HepG2 (cell line): ENCODE measurements at regions not wholly inside any gene's neighbourhood (a gene's known extent, or its start where the extent isn't known, plus 50 kb on each side); places are given as distances from the start of the nearest gene placed in this dataset.

Source experiments
- ATAC-seq: fragments of 200-7000 bp; cut with Tn5 transposase; 3 replicates; pipeline ENCODE4 v1.9.1; 2020; ENCODE audit warnings: mild to moderate bottlenecking, moderate library complexity
- BruUV-seq: library from RNA; stranded (reverse); fragments of 400-500 nt; replicated peaks from 2 replicates; lab custom pipeline; 2021; lab: Mats Ljungman, UMichigan
- CTCF ChIA-PET: fragments of 300-600 bp; formaldehyde crosslinking; extraction: SDS; loops from one replicate; lab custom pipeline; 2021; ENCODE audit warnings: low total read pairs, inconsistent platforms, low intra/inter-chr PET ratio; lab: Yijun Ruan, JAX
- POLR2A ChIA-PET: fragments of 350-600 bp; sonication (Branson Sonifier 250); formaldehyde crosslinking; loops from one replicate; lab custom pipeline; 2020; ENCODE audit warnings: antibody characterized with exemption, inconsistent platforms; lab: Yijun Ruan, JAX
- DNase-seq: peaks from one replicate; pipeline ENCODE4 v3.0.0-alpha.2; 2015; ENCODE audit warnings: low spot score
- FAIRE-seq: peaks from 3 replicates; lab custom pipeline; 2011; peaks lifted over from hg19 to GRCh38; lab: Jason Lieb, UNC
- H2AFZ ChIP-seq: one replicate; pipeline ENCODE4 v1.6.1; 2011; ENCODE audit warnings: low read length, inconsistent platforms
- H3K27ac ChIP-seq: fragments of 300-600 bp; 3 replicates; pipeline ENCODE4 v1.8.0; 2011; ENCODE audit warnings: mixed run types, mild to moderate bottlenecking, mixed read lengths, low read length, inconsistent platforms; ENCODE audit not compliant: insufficient read depth; ENCODE audit errors: extremely low read length
- H3K27me3 ChIP-seq, 2 experiments: fragments of 200-600 bp in 1 of 2; 2 replicates in 1 of 2; 3 replicates in 1 of 2; pipeline versions ENCODE4 v1.6.0 to v1.8.0; 2011; ENCODE audit warnings: low read length in 2 of 2, mild to moderate bottlenecking in 2 of 2, moderate library complexity in 2 of 2, inconsistent platforms in 1 of 2; ENCODE audit not compliant: insufficient read depth in 2 of 2, control insufficient read depth in 1 of 2
- H3K36me3 ChIP-seq, 2 experiments: fragments of 200-600 bp in 1 of 2; replicated peaks in 1 of 2; 2 replicates in 1 of 2; 3 replicates in 1 of 2; pipeline versions ENCODE4 v1.5.1 to v1.8.0; 2011; ENCODE audit warnings: low read length in 2 of 2, inconsistent platforms in 1 of 2; ENCODE audit not compliant: insufficient read depth in 2 of 2, control insufficient read depth in 1 of 2
- H3K4me1 ChIP-seq: 2 replicates; pipeline ENCODE4 v1.5.1; 2012; ENCODE audit warnings: low read length, inconsistent platforms; ENCODE audit not compliant: insufficient read depth
- H3K4me2 ChIP-seq: 2 replicates; pipeline ENCODE4 v1.6.0; 2011; ENCODE audit warnings: low read depth, low read length, inconsistent platforms
- H3K4me3 ChIP-seq, 3 experiments: fragments of 200-600 bp in 1 of 3; sonication (generic), shearing (Covaris generic) in 1 of 3; replicated peaks in 1 of 3; 2 replicates each; pipeline ENCODE4 v1.5.1; 2011 to 2016; ENCODE audit warnings: low read length in 3 of 3, inconsistent platforms in 2 of 3, low read depth in 2 of 3, mild to moderate bottlenecking in 2 of 3, control low read depth in 1 of 3, mixed read lengths in 1 of 3; ENCODE audit not compliant: insufficient read depth in 1 of 3
- H3K79me2 ChIP-seq: one replicate; pipeline ENCODE4 v1.6.1; 2011; ENCODE audit warnings: low read length, inconsistent platforms; ENCODE audit not compliant: insufficient read depth
- H3K9ac ChIP-seq: 2 replicates; pipeline ENCODE4 v1.6.0; 2011; ENCODE audit warnings: mild to moderate bottlenecking, low read depth, low read length, inconsistent platforms; ENCODE audit not compliant: insufficient read depth
- H3K9me3 ChIP-seq: 2 replicates; pipeline ENCODE4 v1.5.1; 2012; ENCODE audit warnings: mild to moderate bottlenecking, low read length
- H4K20me1 ChIP-seq: 2 replicates; pipeline ENCODE4 v1.6.0; 2011; ENCODE audit warnings: inconsistent platforms, mild to moderate bottlenecking, low read length, moderate library complexity; ENCODE audit not compliant: insufficient read depth
- AGO1 ChIP-seq: fragments of 200-400 bp; formaldehyde crosslinking; IDR thresholded peaks from 2 replicates; pipeline ENCODE4 v1.6.1; 2017; ENCODE audit warnings: mild to moderate bottlenecking, low read depth, low read length, moderate library complexity; ENCODE audit not compliant: poor library complexity, severe bottlenecking
- ATF2 ChIP-seq: sonication (generic); formaldehyde crosslinking; IDR thresholded peaks from 2 replicates; pipeline ENCODE4 v1.4.0; 2020; ENCODE audit warnings: missing genetic modification reagents
- CHD4 ChIP-seq: fragments of 200-600 bp; sonication (generic); IDR thresholded peaks from 2 replicates; pipeline ENCODE4 v1.7.0; 2017; ENCODE audit warnings: mild to moderate bottlenecking, low read length, borderline replicate concordance
- HNRNPLL ChIP-seq: fragments of 200-400 bp; formaldehyde crosslinking; IDR thresholded peaks from 2 replicates; pipeline ENCODE4 v1.6.1; 2017; ENCODE audit warnings: mild to moderate bottlenecking, low read depth, low read length; ENCODE audit not compliant: poor library complexity, severe bottlenecking
- KDM2A ChIP-seq: sonication (generic); formaldehyde crosslinking; IDR thresholded peaks from 2 replicates; pipeline ENCODE4 v1.4.0; 2020; ENCODE audit warnings: low read depth, missing genetic modification reagents, borderline replicate concordance
- MATR3 ChIP-seq: sonication (generic); formaldehyde crosslinking; IDR thresholded peaks from 2 replicates; pipeline ENCODE4 v1.4.0; 2020; ENCODE audit warnings: missing genetic modification reagents
- MIER2 ChIP-seq: IDR thresholded peaks from 2 replicates; pipeline ENCODE4 v1.6.1; 2016; ENCODE audit warnings: missing biosample characterization, missing genetic modification reagents
- PBX2 ChIP-seq: IDR thresholded peaks from 2 replicates; pipeline ENCODE4 v1.6.1; 2016; ENCODE audit warnings: control low read depth
- PITX1 ChIP-seq: sonication (generic); formaldehyde crosslinking; IDR thresholded peaks from 2 replicates; pipeline ENCODE4 v1.5.1; 2020; ENCODE audit warnings: mild to moderate bottlenecking, missing genetic modification reagents
- TAF15 ChIP-seq: fragments of 200-400 bp; formaldehyde crosslinking; IDR thresholded peaks from one replicate; pipeline ENCODE4 v1.6.1; 2018; ENCODE audit warnings: mild to moderate bottlenecking, low read depth, low read length; ENCODE audit not compliant: poor library complexity, severe bottlenecking
- ZBTB44 ChIP-seq: sonication (generic); formaldehyde crosslinking; IDR thresholded peaks from 2 replicates; pipeline ENCODE4 v1.4.0; 2020; ENCODE audit warnings: missing genetic modification reagents
- ZNF44 ChIP-seq: sonication (generic); formaldehyde crosslinking; IDR thresholded peaks from 2 replicates; pipeline ENCODE4 v1.5.1; 2020; ENCODE audit warnings: mild to moderate bottlenecking, missing genetic modification reagents
- ZNF672 ChIP-seq: sonication (generic); formaldehyde crosslinking; IDR thresholded peaks from 2 replicates; pipeline ENCODE4 v1.8.1; 2022; ENCODE audit warnings: missing genetic modification reagents
- WGBS: methylation state at CpG from one replicate; pipeline ENCODE4 v1.1.6; 2017; ENCODE audit warnings: low lambda C conversion rate; 5-methylcytosine and 5-hydroxymethylcytosine counted together
- in situ Hi-C: cut with HindIII; loops from 2 replicates; pipeline ENCODE4 v1.10.0; 2017; ENCODE audit warnings: low pct_unique_long_range_greater_than_20kb; ENCODE audit not compliant: extremely low pct_ligation_motif_present
- intact Hi-C: fragments of 100-400 bp; cut with micrococcal nuclease; formaldehyde crosslinking; loops from one replicate; pipeline ENCODE4 v1.10.0; 2022; ENCODE audit not compliant: unreplicated experiment

- TF ChIP-seq ZBTB44 (CRISPR knock-in tag), result no peak
Measured at GRCh38 chr2:149921911-149922616, 334.5 kb upstream of the MMADHC start (continued).

GRCh38 chr2:149920389-149920788 is 332.8 kb upstream of the MMADHC start:
- ATAC-seq (no peak), FAIRE-seq (no peak), DNase-seq (no peak)
- 2% methylated on average over 3 of the region's 3 CpGs for WGBS
- ChIA-PET CTCF (no interaction called here), POLR2A (no interaction called here)
- in situ Hi-C loops, result no loop called here
- no peak overlapping the region for H3K27ac ChIP-seq
- no peak for TF ChIP-seq ATF2 (CRISPR knock-in tag)
- no peaks in the 10 kb centered on the region for H3K36me3 ChIP-seq
- H3K79me2 ChIP-seq, result no peaks in the 10 kb centered on the region
- BruUV-seq, result no TSS peak
- H4K20me1 ChIP-seq, result no peaks in the 10 kb centered on the region
- H2AFZ ChIP-seq, result no peak overlapping the region
- H3K9me3 ChIP-seq, result peaks cover 66% of the 10 kb centered on the region
- intact Hi-C loops, result no loop called here
- H3K9ac ChIP-seq, result no peak overlapping the region
- H3K4me2 ChIP-seq, result no peak overlapping the region
- H3K4me3 ChIP-seq, result no peak overlapping the region
- no peaks in the 10 kb centered on the region for H3K4me1 ChIP-seq
- no peaks in the 10 kb centered on the region for H3K27me3 ChIP-seq

GRCh38 chr2:149915151-149915550 is 327.6 kb upstream of the MMADHC start:
- WGBS, result 13% methylated on average over 3 of the region's 3 CpGs
- BruUV-seq, result no TSS peak
- no peak overlapping the region for H3K27ac ChIP-seq
- no peaks in the 10 kb centered on the region for H4K20me1 ChIP-seq
- H3K9me3 ChIP-seq, result peaks cover 59% of the 10 kb centered on the region
- no peaks in the 10 kb centered on the region for H3K27me3 ChIP-seq
- no peak overlapping the region for H2AFZ ChIP-seq
- ATAC-seq (no peak), FAIRE-seq (no peak), DNase-seq (no peak)
- no peak overlapping the region for H3K4me2 ChIP-seq
- no peak overlapping the region for H3K9ac ChIP-seq
- in situ Hi-C loops (no loop called here), intact Hi-C loops (no loop called here)
- POLR2A ChIA-PET, result no interaction called here
- no peaks in the 10 kb centered on the region for H3K36me3 ChIP-seq
- H3K79me2 ChIP-seq, result no peaks in the 10 kb centered on the region
- CTCF ChIA-PET, result no interaction called here
- H3K4me3 ChIP-seq, result no peak overlapping the region
- H3K4me1 ChIP-seq, result no peaks in the 10 kb centered on the region
- TF ChIP-seq ZNF44 (CRISPR knock-in tag) (no peak), KDM2A (CRISPR knock-in tag) (no peak), ZNF672 (CRISPR knock-in tag) (no peak), CHD4 (no peak), AGO1 (no peak), TAF15 (no peak), HNRNPLL (no peak), PITX1 (CRISPR knock-in tag) (no peak), PBX2 (no peak), MATR3 (CRISPR knock-in tag) (no peak), MIER2 (no peak)
